CD14-positive monocyte (primary cell): ENCODE measurements at regions not wholly inside any gene's neighbourhood (a gene's known extent, or its start where the extent isn't known, plus 50 kb on each side); places are given as distances from the start of the nearest gene placed in this dataset.

Source experiments
- DNase-seq, 3 donors: peaks; one replicate each; pipeline ENCODE4 v3.0.0-alpha.2; 2011 to 2022
- H2AFZ ChIP-seq: 2 replicates; pipeline ENCODE4 v1.6.0; 2012; ENCODE audit warnings: mild to moderate bottlenecking, low read depth, low read length, inconsistent platforms; ENCODE audit not compliant: insufficient read depth, poor library complexity, severe bottlenecking
- H3K27ac ChIP-seq, 2 donors: 1 replicate in 1 of 2; 2 replicates in 1 of 2; pipeline ENCODE4 v1.5.1; 2012 to 2013; ENCODE audit warnings: low read length in 2 of 2, control low read depth in 1 of 2, inconsistent platforms in 1 of 2, low read depth in 1 of 2, mild to moderate bottlenecking in 1 of 2
- H3K27me3 ChIP-seq, 2 donors: one replicate each; pipeline versions ENCODE4 v1.6.0 to v1.6.1; 2011 to 2013; ENCODE audit warnings: low read length in 2 of 2; ENCODE audit not compliant: control insufficient read depth in 2 of 2, insufficient read depth in 2 of 2
- H3K36me3 ChIP-seq, 2 donors: replicated peaks in 1 of 2; 1 replicate in 1 of 2; 2 replicates in 1 of 2; pipeline versions ENCODE4 v1.5.1 to v1.6.1; 2012 to 2013; ENCODE audit warnings: low read length in 2 of 2, control low read depth in 1 of 2, inconsistent platforms in 1 of 2, mild to moderate bottlenecking in 1 of 2; ENCODE audit not compliant: insufficient read depth in 2 of 2, control insufficient read depth in 1 of 2
- H3K4me1 ChIP-seq, 2 donors: 1 replicate in 1 of 2; 2 replicates in 1 of 2; pipeline versions ENCODE4 v1.5.1 to v1.6.1; 2012 to 2013; ENCODE audit warnings: low read length in 2 of 2, control low read depth in 1 of 2, inconsistent platforms in 1 of 2, mild to moderate bottlenecking in 1 of 2, moderate library complexity in 1 of 2; ENCODE audit not compliant: insufficient read depth in 2 of 2, control insufficient read depth in 1 of 2
- H3K4me2 ChIP-seq: replicated peaks from 2 replicates; pipeline ENCODE3; 2012; ENCODE audit warnings: low read length, moderate library complexity, mild to moderate bottlenecking; ENCODE audit not compliant: poor library complexity, severe bottlenecking; ENCODE audit errors: extremely low read depth
- H3K4me3 ChIP-seq, 3 experiments: fragments of 200-600 bp in 1 of 3; sonication (generic) in 1 of 3; replicated peaks in 1 of 3; 1 replicate in 2 of 3; 2 replicates in 1 of 3; pipeline ENCODE4 v1.5.1; 2011 to 2013; ENCODE audit warnings: low read length in 3 of 3, mild to moderate bottlenecking in 3 of 3, control low read depth in 2 of 3, low read depth in 2 of 3, inconsistent platforms in 1 of 3, moderate library complexity in 1 of 3
- H3K79me2 ChIP-seq: 2 replicates; pipeline ENCODE4 v1.6.0; 2012; ENCODE audit warnings: mild to moderate bottlenecking, control low read depth, inconsistent platforms, low read length, moderate library complexity; ENCODE audit not compliant: insufficient read depth
- H3K9ac ChIP-seq: 2 replicates; pipeline ENCODE4 v1.6.0; 2017; ENCODE audit warnings: low read length, mild to moderate bottlenecking; ENCODE audit not compliant: insufficient read depth, poor library complexity, severe bottlenecking
- H3K9me3 ChIP-seq, 2 donors: replicated peaks in 1 of 2; 1 replicate in 1 of 2; 2 replicates in 1 of 2; pipeline versions ENCODE4 v1.5.1 to v1.6.1; 2012 to 2013; ENCODE audit warnings: low read length in 2 of 2, control low read depth in 1 of 2; ENCODE audit not compliant: control insufficient read depth in 1 of 2, insufficient read depth in 1 of 2
- H4K20me1 ChIP-seq: 2 replicates; pipeline ENCODE4 v1.6.0; 2012; ENCODE audit warnings: mild to moderate bottlenecking, low read length, control low read depth, moderate library complexity; ENCODE audit not compliant: insufficient read depth
- H3K27ac Mint-ChIP-seq, 7 donors: one replicate each; pipeline ENCODE4 v1.8.0; 2020; ENCODE audit warnings: mild to moderate bottlenecking in 7 of 7, mixed read lengths in 7 of 7, moderate library complexity in 6 of 7, inconsistent platforms in 2 of 7
- H3K27me3 Mint-ChIP-seq, 3 donors: one replicate each; pipeline ENCODE4 v1.8.0; 2021 to 2022; ENCODE audit warnings: low read depth in 3 of 3, mild to moderate bottlenecking in 3 of 3, mixed read lengths in 3 of 3, moderate library complexity in 3 of 3, inconsistent platforms in 1 of 3
- H3K36me3 Mint-ChIP-seq, 2 donors: one replicate each; pipeline ENCODE4 v1.8.0; 2020; ENCODE audit warnings: mixed read lengths in 2 of 2, inconsistent platforms in 1 of 2, mild to moderate bottlenecking in 1 of 2
- H3K4me1 Mint-ChIP-seq: one replicate; pipeline ENCODE4 v1.8.0; 2020; ENCODE audit warnings: mild to moderate bottlenecking, mixed read lengths
- H3K4me3 Mint-ChIP-seq, 2 donors: one replicate each; pipeline ENCODE4 v1.8.0; 2020; ENCODE audit warnings: mild to moderate bottlenecking in 2 of 2, mixed read lengths in 2 of 2, moderate library complexity in 1 of 2
- H3K9me3 Mint-ChIP-seq, 7 donors: one replicate each; pipeline ENCODE4 v1.8.0; 2020 to 2022; ENCODE audit warnings: mixed read lengths in 7 of 7, mild to moderate bottlenecking in 6 of 7, moderate library complexity in 6 of 7, inconsistent platforms in 2 of 7
- WGBS: methylation state at CpG from one replicate; pipeline ENCODE4 v1.1.5; 2013; ENCODE audit warnings: missing lambda C conversion rate; ENCODE audit not compliant: insufficient coverage; 5-methylcytosine and 5-hydroxymethylcytosine counted together
- intact Hi-C, 2 donors: fragments of 100-400 bp; cut with micrococcal nuclease; formaldehyde crosslinking; loops; one replicate each; pipeline versions ENCODE4 v1.15.0 to v1.15.1; 2023
- TF ChIP-seq, protein P1 (sequence below): fragments of 200-600 bp; IDR thresholded peaks from one replicate; pipeline ENCODE4 v1.8.0; 2022; ENCODE audit warnings: antibody characterized with exemption, mild to moderate bottlenecking

DNA sequence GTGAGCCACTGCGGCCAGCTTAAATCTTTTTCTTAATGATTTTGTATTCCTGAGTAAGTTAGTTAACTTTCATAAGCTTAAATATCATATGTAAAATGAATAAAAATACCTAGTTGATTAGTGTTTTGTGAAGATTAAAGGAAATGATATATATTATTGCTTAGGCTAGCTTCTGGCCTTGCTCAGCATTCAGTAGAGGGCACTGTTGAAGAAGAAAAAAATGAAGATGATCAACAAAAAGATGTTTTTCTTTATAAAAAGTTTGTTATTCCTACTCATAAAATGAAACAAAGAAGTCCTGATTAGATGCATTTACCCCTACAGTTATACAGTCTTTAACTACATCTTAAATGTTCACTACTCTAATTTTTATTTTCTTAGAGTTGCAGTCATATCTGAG, 797.7 kb downstream of the RAPGEF2 start:
- Histone ChIP-seq H3K27ac (no peak overlapping the region), H3K27me3 (no peaks in the 10 kb centered on the region), H4K20me1 (no peaks in the 10 kb centered on the region), H3K36me3 (no peaks in the 10 kb centered on the region), H3K9me3 (no peaks in the 10 kb centered on the region), H3K4me2 (no peak overlapping the region), H3K79me2 (no peaks in the 10 kb centered on the region), H2AFZ (no peak overlapping the region), H3K4me1 (no peaks in the 10 kb centered on the region), H3K9ac (no peak overlapping the region), H3K4me3 (no peak overlapping the region)
- TF ChIP-seq, protein P1, sequence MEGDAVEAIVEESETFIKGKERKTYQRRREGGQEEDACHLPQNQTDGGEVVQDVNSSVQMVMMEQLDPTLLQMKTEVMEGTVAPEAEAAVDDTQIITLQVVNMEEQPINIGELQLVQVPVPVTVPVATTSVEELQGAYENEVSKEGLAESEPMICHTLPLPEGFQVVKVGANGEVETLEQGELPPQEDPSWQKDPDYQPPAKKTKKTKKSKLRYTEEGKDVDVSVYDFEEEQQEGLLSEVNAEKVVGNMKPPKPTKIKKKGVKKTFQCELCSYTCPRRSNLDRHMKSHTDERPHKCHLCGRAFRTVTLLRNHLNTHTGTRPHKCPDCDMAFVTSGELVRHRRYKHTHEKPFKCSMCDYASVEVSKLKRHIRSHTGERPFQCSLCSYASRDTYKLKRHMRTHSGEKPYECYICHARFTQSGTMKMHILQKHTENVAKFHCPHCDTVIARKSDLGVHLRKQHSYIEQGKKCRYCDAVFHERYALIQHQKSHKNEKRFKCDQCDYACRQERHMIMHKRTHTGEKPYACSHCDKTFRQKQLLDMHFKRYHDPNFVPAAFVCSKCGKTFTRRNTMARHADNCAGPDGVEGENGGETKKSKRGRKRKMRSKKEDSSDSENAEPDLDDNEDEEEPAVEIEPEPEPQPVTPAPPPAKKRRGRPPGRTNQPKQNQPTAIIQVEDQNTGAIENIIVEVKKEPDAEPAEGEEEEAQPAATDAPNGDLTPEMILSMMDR, result no peak
- H3K4me3 Mint-ChIP-seq, result no peak overlapping the region
- H3K27ac Mint-ChIP-seq, result no peak overlapping the region
- peaks cover 0 to 3% (median 2%) of the 10 kb centered on the region in 3 donors for H3K27me3 Mint-ChIP-seq
- no peak for DNase-seq
- H3K9me3 Mint-ChIP-seq, result peaks cover 0 to 4% (median 0%) of the 10 kb centered on the region in 7 donors
- H3K36me3 Mint-ChIP-seq, result no peaks in the 10 kb centered on the region
- intact Hi-C loops, result no loop called here
- no CpG with 5 or more reads among the region's 1 CpG for WGBS
- no peaks in the 10 kb centered on the region for H3K4me1 Mint-ChIP-seq

DNA sequence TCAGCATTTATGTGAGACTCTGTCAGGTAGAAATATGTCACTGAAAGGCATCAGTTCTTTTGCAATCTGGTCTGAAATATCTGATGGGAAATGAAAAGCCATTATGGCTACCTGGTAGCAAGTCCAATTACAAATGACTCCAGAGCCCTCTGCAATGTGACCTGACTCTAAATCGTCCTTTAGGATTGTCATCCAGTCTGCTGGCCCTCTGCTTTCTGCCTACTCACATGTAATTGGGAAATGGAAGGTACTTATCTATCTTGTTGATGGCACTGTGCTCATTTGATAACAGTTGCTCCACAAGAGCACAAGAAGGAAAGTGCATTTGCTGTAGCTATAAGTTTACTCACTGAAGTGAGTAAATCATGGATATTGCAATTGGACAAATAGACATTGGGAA, 799.8 kb downstream of the RAPGEF2 start:
- no peak for DNase-seq
- Histone ChIP-seq H3K36me3 (no peaks in the 10 kb centered on the region), H3K4me3 (no peak overlapping the region), H3K9me3 (no peaks in the 10 kb centered on the region), H3K79me2 (no peaks in the 10 kb centered on the region), H3K4me1 (no peaks in the 10 kb centered on the region), H3K27ac (no peak overlapping the region), H3K27me3 (no peaks in the 10 kb centered on the region), H3K9ac (no peak overlapping the region), H3K4me2 (no peak overlapping the region), H4K20me1 (no peaks in the 10 kb centered on the region), H2AFZ (no peak overlapping the region)
- no peaks in the 10 kb centered on the region for H3K36me3 Mint-ChIP-seq
- WGBS, result no CpG with 5 or more reads among the region's 1 CpG
- H3K27me3 Mint-ChIP-seq, result peaks cover 0 to 3% (median 2%) of the 10 kb centered on the region in 3 donors
- H3K27ac Mint-ChIP-seq, result no peak overlapping the region
- TF ChIP-seq, protein P1, result no peak
- H3K9me3 Mint-ChIP-seq, result peaks cover 0 to 4% (median 0%) of the 10 kb centered on the region in 7 donors
- H3K4me1 Mint-ChIP-seq, result no peaks in the 10 kb centered on the region
- H3K4me3 Mint-ChIP-seq, result no peak overlapping the region
- intact Hi-C loops, result no loop called here
